ENCODE measurements at regions not wholly inside any gene's neighbourhood (a gene's known extent, or its start where the extent isn't known, plus 50 kb on each side); places are given as distances from the start of the nearest gene placed in this dataset.

DNA sequence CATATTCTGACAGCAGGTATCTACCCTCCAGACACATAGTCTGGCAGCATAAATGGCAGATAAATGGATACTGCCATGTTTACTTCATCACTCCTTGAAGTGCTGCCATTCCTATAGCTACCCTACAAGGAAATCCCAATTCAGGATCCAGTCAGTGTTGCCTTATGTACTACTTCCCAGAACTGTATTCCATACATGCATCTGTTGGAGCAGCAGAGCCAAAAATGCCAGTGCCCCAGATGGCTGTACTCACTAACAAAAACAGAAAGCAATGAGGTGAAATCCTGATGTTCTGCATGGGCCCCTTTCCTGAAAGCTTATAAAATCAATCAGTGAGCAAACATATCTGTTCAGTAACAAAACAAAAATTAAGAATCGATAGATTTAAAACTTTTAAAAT, 490.0 kb upstream of the COX7C start:
- no peaks in the 10 kb centered on the region for H3K27me3 ChIP-seq (ENCODE audit: insufficient read depth, low read depth)
- no peaks in the 10 kb centered on the region for H3K36me3 ChIP-seq (ENCODE audit: low read depth)
- H3K9me3 ChIP-seq (ENCODE audit: insufficient read depth, low read depth), result no peaks in the 10 kb centered on the region
- no peaks in the 10 kb centered on the region for H4K20me1 ChIP-seq (ENCODE audit: insufficient read depth)
- CTCF ChIA-PET, result no interaction called here
- no peaks in the 10 kb centered on the region for H3K4me1 ChIP-seq (replicated peaks; ENCODE audit: insufficient read depth)
- intact Hi-C loops (cut with micrococcal nuclease; ENCODE audit: unreplicated experiment), result no loop called here
- TF ChIP-seq, protein P1, sequence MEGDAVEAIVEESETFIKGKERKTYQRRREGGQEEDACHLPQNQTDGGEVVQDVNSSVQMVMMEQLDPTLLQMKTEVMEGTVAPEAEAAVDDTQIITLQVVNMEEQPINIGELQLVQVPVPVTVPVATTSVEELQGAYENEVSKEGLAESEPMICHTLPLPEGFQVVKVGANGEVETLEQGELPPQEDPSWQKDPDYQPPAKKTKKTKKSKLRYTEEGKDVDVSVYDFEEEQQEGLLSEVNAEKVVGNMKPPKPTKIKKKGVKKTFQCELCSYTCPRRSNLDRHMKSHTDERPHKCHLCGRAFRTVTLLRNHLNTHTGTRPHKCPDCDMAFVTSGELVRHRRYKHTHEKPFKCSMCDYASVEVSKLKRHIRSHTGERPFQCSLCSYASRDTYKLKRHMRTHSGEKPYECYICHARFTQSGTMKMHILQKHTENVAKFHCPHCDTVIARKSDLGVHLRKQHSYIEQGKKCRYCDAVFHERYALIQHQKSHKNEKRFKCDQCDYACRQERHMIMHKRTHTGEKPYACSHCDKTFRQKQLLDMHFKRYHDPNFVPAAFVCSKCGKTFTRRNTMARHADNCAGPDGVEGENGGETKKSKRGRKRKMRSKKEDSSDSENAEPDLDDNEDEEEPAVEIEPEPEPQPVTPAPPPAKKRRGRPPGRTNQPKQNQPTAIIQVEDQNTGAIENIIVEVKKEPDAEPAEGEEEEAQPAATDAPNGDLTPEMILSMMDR (conservative IDR thresholded peaks at IDR 0.05), result no peak
- no peak for TF ChIP-seq EZH2 (IDR thresholded peaks at IDR 0.05; ENCODE audit: low read depth)
- no peaks in the 10 kb centered on the region for H3K9me2 ChIP-seq (ENCODE audit: insufficient read depth)
- no TSS peak for BruUV-seq (replicated peaks)
- no peak for DNase-seq
- POLR2A ChIA-PET (ENCODE audit: unreplicated experiment), result no interaction called here
- H3K27ac ChIP-seq, result no peak overlapping the region
- no peak overlapping the region for H2AFZ ChIP-seq
- H3K4me3 ChIP-seq, result no peak overlapping the region
- no peaks in the 10 kb centered on the region for H3K79me2 ChIP-seq (ENCODE audit: low read depth)
- H3K4me2 ChIP-seq, result no peak overlapping the region
- no peaks in the 10 kb centered on the region for H3F3A ChIP-seq (ENCODE audit: insufficient read depth, low read depth)

DNA sequence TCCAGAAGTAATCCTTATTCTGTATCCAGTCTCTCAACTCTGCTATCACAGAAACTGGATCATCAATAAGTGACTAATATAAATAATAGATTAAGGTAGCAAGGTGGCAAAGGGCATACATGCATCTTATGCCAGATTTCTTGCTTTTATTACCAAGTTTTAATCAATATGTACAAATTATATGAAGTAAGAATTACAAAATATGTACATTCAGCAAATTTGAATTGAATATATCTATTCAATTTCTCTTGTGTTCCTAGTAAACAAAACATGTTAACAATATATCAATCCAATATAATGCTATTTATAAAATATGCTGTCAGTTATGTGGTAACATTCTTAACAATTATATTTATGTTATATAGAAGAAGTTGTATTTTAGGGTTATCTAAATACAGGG, 488.7 kb upstream of the COX7C start:
- H3K79me2 ChIP-seq (ENCODE audit: low read depth), result no peaks in the 10 kb centered on the region
- no peaks in the 10 kb centered on the region for H3F3A ChIP-seq (ENCODE audit: insufficient read depth, low read depth)
- no peak overlapping the region for H2AFZ ChIP-seq
- no peak overlapping the region for H3K4me2 ChIP-seq
- no peaks in the 10 kb centered on the region for H4K20me1 ChIP-seq (ENCODE audit: insufficient read depth)
- no peak overlapping the region for H3K4me3 ChIP-seq
- BruUV-seq (replicated peaks), result no TSS peak
- ChIA-PET CTCF (no interaction called here), POLR2A (ENCODE audit: unreplicated experiment) (no interaction called here)
- no peak for TF ChIP-seq EZH2 (IDR thresholded peaks at IDR 0.05; ENCODE audit: low read depth)
- TF ChIP-seq, protein P1 (conservative IDR thresholded peaks at IDR 0.05), result no peak
- no peaks in the 10 kb centered on the region for H3K9me3 ChIP-seq (ENCODE audit: insufficient read depth, low read depth)
- no peak overlapping the region for H3K27ac ChIP-seq
- DNase-seq, result no peak
- H3K27me3 ChIP-seq (ENCODE audit: insufficient read depth, low read depth), result no peaks in the 10 kb centered on the region
- no peaks in the 10 kb centered on the region for H3K9me2 ChIP-seq (ENCODE audit: insufficient read depth)
- H3K4me1 ChIP-seq (replicated peaks; ENCODE audit: insufficient read depth), result no peaks in the 10 kb centered on the region
- intact Hi-C loops (cut with micrococcal nuclease; ENCODE audit: unreplicated experiment), result no loop called here
- no peaks in the 10 kb centered on the region for H3K36me3 ChIP-seq (ENCODE audit: low read depth)

DNA sequence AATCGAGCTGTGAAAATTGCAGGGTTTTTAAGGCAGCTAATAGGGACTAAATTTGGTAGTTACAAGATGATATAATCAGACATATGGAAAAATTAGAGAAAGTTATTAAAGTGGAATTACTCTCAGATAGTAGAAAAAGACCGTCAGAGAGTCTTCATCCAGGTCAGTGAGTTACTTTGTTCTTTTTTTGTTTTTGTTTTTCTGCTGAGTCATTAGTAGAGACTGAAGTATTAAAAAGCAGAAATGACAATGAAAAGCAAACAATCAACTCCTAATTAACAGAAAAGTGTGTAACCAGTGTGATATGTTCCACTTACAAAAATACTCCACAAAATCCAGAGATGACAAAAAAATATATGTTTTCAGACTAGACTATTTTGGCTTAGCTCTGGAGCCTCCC, 480.4 kb upstream of the COX7C start:
- BruUV-seq (replicated peaks), result no TSS peak
- CTCF ChIA-PET, result no interaction called here
- no peaks in the 10 kb centered on the region for H3K79me2 ChIP-seq (ENCODE audit: low read depth)
- POLR2A ChIA-PET (ENCODE audit: unreplicated experiment), result no interaction called here
- no peaks in the 10 kb centered on the region for H3K27me3 ChIP-seq (ENCODE audit: insufficient read depth, low read depth)
- no peak overlapping the region for H3K27ac ChIP-seq
- no peaks in the 10 kb centered on the region for H3F3A ChIP-seq (ENCODE audit: insufficient read depth, low read depth)
- H3K9me3 ChIP-seq (ENCODE audit: insufficient read depth, low read depth), result no peaks in the 10 kb centered on the region
- H3K4me1 ChIP-seq (replicated peaks; ENCODE audit: insufficient read depth), result no peaks in the 10 kb centered on the region
- no peak for TF ChIP-seq EZH2 (IDR thresholded peaks at IDR 0.05; ENCODE audit: low read depth)
- TF ChIP-seq, protein P1 (conservative IDR thresholded peaks at IDR 0.05), result no peak
- no peak for DNase-seq
- H3K36me3 ChIP-seq (ENCODE audit: low read depth), result no peaks in the 10 kb centered on the region
- H4K20me1 ChIP-seq (ENCODE audit: insufficient read depth), result no peaks in the 10 kb centered on the region
- intact Hi-C loops (cut with micrococcal nuclease; ENCODE audit: unreplicated experiment), result no loop called here
- no peak overlapping the region for H3K4me2 ChIP-seq
- H3K4me3 ChIP-seq, result no peak overlapping the region
- peak overlapping the region; percentile 69; the same call in 1 of the 2 replicates for H2AFZ ChIP-seq
- H3K9me2 ChIP-seq (ENCODE audit: insufficient read depth), result no peaks in the 10 kb centered on the region
